Stomach smooth muscle (tissue), 2 donors: ENCODE measurements at regions not wholly inside any gene's neighbourhood (a gene's known extent, or its start where the extent isn't known, plus 50 kb on each side); places are given as distances from the start of the nearest gene placed in this dataset.

Experiments
- H3K27ac ChIP-seq: one replicate; pipeline ENCODE4 v1.7.0; 2013; ENCODE audit warnings: mild to moderate bottlenecking, low read length, inconsistent platforms
- H3K27me3 ChIP-seq, 2 donors: one replicate each; pipeline ENCODE4 v1.7.0; 2013; ENCODE audit warnings: low read length in 2 of 2; ENCODE audit not compliant: insufficient read depth in 2 of 2, control insufficient read depth in 1 of 2
- H3K36me3 ChIP-seq, 2 donors: one replicate each; pipeline ENCODE4 v1.7.0; 2013; ENCODE audit warnings: low read length in 2 of 2; ENCODE audit not compliant: control insufficient read depth in 2 of 2, insufficient read depth in 2 of 2
- H3K4me1 ChIP-seq: one replicate; pipeline ENCODE4 v1.7.0; 2013; ENCODE audit warnings: low read length; ENCODE audit not compliant: control insufficient read depth, insufficient read depth
- H3K4me3 ChIP-seq, 2 donors: one replicate each; pipeline ENCODE4 v1.7.0; 2013; ENCODE audit warnings: low read length in 2 of 2
- H3K9ac ChIP-seq, 2 donors: one replicate each; pipeline ENCODE4 v1.7.0; 2013; ENCODE audit warnings: low read length in 2 of 2, mild to moderate bottlenecking in 1 of 2
- H3K9me3 ChIP-seq, 2 donors: one replicate each; pipeline ENCODE4 v1.7.0; 2013; ENCODE audit warnings: low read length in 2 of 2; ENCODE audit not compliant: control insufficient read depth in 2 of 2
- donor health status: healthy.
- donor health status: Pancreatic carcinoma.

DNA sequence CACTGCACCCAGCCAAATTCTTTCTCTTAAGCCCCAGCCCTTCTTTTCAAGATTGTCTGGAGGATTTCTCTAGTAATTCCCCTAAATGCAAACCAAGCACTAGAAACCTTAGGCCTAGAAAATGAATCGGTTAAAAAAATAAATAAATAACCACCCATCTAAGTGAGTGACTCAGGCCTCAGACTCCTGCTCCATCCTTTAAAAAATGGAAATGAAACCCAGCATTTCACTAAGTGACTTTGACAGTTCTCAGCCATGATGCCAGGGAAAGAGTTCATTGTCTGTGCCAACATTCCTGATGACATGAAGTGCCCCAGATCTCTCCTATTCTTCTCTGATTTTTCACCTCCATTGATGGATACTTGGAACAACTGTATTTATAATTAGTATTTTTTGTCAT, 415.2 kb upstream of the DAB1 start:
- Histone ChIP-seq H3K27me3 (no peaks in the 10 kb centered on the region), H3K9ac (no peak overlapping the region), H3K36me3 (no peaks in the 10 kb centered on the region), H3K27ac (no peak overlapping the region), H3K4me3 (no peak overlapping the region), H3K9me3 (no peaks in the 10 kb centered on the region), H3K4me1 (no peaks in the 10 kb centered on the region)

DNA sequence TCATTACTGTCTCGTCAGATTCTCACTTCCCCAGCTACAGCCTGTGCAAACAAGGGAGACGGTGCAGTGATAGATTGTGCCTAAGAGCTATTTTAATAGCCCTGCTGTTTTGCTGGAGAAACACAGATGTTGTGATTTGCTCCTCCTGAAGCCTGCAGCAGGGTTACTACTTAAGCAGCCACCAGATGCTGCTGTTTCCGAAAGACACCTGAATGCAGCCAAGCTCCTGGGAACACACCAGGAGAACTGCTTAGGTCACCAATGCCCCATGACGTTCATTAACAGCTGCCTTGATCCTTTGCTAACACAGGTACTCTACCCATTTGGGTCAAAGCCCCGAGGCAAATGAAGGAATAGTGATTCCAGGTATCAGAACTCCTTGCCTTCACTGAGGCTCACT, 411.8 kb upstream of the DAB1 start:
- no peaks in the 10 kb centered on the region for H3K27me3 ChIP-seq
- H3K9ac ChIP-seq = no peak overlapping the region
- H3K4me3 ChIP-seq = no peak overlapping the region
- no peaks in the 10 kb centered on the region for H3K36me3 ChIP-seq
- no peak overlapping the region for H3K27ac ChIP-seq
- H3K4me1 ChIP-seq = no peaks in the 10 kb centered on the region
- no peaks in the 10 kb centered on the region for H3K9me3 ChIP-seq

DNA sequence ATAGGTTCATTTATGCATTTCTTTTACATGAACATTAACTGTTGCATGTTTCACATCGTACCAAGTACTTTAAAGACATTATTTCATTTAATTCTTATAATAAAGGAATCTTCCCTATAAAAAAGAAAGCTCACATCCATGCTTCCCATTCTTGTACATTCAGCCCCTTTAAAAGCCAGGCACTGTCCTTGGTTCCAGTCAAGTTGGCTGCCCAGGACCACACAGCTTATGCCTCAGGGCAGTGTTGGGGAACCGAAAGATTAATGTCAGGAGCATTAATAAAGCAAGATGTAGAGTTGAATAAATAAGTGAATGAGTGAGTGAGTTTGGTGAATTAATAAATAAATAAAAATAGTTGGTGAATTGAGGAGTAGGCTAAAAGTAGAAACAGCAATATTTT, 409.4 kb upstream of the DAB1 start:
- Histone ChIP-seq H3K4me1 (no peaks in the 10 kb centered on the region), H3K4me3 (no peak overlapping the region), H3K27ac (no peak overlapping the region), H3K9ac (no peak overlapping the region), H3K27me3 (no peaks in the 10 kb centered on the region), H3K36me3 (no peaks in the 10 kb centered on the region), H3K9me3 (no peaks in the 10 kb centered on the region)

DNA sequence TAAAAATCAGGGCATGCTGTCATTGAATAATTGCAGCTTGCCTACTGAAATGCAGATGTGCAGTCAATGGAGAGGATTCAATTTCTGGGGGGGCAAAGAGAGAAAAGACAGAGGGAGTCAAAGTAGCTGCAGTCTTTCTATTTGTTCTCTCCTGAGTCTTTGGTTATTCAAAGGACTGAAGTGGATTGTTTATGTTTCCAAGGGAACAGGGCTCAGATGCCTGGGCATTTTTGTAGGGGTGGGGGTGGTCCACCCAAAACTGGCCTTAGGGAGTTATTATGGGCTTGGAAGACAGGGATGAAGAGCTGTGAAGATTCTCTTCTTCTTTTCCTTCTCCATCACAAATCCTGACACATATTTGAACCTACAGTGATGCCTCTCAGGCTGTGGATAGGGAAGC, 408.8 kb upstream of the DAB1 start:
- H3K9me3 ChIP-seq = no peaks in the 10 kb centered on the region
- no peaks in the 10 kb centered on the region for H3K4me1 ChIP-seq
- no peak overlapping the region for H3K27ac ChIP-seq
- H3K4me3 ChIP-seq = no peak overlapping the region
- no peaks in the 10 kb centered on the region for H3K36me3 ChIP-seq
- no peak overlapping the region for H3K9ac ChIP-seq
- no peaks in the 10 kb centered on the region for H3K27me3 ChIP-seq

DNA sequence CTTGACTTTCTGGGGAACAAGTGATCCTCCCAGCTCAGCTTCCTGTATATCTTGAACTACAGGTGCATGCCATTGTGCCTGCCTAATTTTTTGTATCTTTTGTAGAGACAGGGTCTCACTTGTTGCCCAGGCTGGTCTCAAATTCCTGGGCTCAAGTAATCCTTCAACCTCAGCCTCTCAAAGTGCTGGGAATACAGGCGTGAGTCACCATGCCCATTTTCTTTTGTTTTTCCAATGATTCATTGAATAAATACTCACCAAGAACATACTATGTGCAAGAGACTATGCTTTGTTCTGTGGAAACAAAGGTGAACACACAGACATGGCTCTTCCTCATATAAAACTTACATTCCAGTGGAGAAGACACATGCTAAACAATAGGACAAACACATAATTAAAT, 407.8 kb upstream of the DAB1 start:
- no peak overlapping the region for H3K27ac ChIP-seq
- no peak overlapping the region for H3K4me3 ChIP-seq
- H3K36me3 ChIP-seq = no peaks in the 10 kb centered on the region
- no peaks in the 10 kb centered on the region for H3K27me3 ChIP-seq
- H3K9ac ChIP-seq = no peak overlapping the region
- H3K9me3 ChIP-seq = no peaks in the 10 kb centered on the region
- no peaks in the 10 kb centered on the region for H3K4me1 ChIP-seq

DNA sequence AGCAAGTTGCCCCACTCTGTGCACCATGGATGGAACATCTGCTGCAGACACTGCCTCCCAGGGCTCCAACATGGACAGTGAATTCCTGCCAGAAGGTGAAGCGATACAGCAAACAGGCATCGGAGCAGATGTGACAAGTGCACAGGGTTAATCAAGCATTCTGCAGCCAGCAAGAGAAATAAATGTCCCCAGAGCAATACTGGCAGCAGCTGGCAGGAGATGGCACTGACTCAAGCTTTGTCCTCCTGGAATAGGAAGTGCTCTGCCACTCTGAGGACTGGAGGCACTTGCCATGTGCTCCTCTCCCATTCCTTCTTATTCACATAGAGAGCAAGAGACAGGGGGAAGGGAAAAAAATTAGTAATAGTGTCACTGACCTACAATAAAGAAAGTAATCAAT, 402.7 kb upstream of the DAB1 start:
- H3K9me3 ChIP-seq = no peaks in the 10 kb centered on the region
- H3K9ac ChIP-seq = no peak overlapping the region

DNA sequence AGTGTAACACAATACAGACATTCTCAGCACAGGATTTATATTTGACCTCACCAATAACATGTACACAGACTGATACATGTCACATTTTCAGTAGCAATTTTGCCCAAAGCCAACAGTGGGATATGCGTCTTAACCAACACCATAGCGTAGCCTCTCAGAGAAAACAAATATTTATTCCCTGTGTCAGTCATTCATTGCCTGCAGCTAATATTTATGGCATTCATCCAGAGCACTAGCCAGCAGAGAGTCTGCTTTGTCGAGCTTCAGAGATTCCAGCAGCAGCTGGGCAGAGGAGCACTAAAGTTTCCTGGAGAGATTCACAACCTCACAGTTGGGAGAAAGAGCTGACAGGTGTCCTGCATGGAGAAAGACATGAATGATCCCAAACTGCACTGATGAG, 400.7 kb upstream of the DAB1 start:
- Histone ChIP-seq H3K4me3 (no peak overlapping the region), H3K4me1 (no peaks in the 10 kb centered on the region), H3K36me3 (no peaks in the 10 kb centered on the region), H3K9ac (no peak overlapping the region), H3K27ac (no peak overlapping the region), H3K9me3 (no peaks in the 10 kb centered on the region), H3K27me3 (no peaks in the 10 kb centered on the region)

More for the DNA sequence above, 402.7 kb upstream of the DAB1 start:
- no peak overlapping the region for H3K4me3 ChIP-seq
- H3K27ac ChIP-seq = no peak overlapping the region
- no peaks in the 10 kb centered on the region for H3K27me3 ChIP-seq
- H3K36me3 ChIP-seq = no peaks in the 10 kb centered on the region
- H3K4me1 ChIP-seq = no peaks in the 10 kb centered on the region

DNA sequence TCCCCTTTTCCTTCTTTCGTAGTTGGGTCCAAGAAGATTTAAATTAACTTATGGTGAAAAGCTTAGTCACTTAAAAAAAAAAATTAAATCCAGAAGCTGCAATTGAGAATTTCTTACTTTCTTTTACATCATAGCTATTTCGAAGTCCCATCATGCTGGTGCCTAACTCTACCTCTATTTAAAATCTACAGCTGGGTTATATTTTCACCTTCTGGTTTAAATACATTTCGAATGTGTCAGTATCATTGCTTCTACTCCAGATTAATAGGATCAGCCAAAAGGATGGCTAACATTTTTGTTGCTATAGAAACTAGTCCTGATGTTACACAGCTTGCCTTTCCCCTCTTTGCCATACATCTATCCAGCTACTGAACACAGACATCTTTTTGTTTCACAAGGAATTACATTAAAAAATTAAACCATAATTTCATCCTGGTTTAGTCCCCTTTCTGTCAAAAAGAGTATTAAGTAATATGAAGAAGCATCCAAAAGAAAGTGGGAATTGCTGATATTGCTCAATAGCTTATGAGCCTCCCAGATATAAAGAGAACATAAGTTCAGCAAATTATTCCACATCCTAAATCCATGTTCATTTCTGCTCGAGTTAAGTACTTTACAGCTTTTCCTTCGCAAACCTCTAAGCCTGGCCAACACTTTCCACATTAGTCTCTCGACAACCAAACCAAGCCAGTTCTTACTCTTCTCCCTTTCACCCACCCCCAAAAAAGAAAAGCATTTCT, 396.7 kb upstream of the DAB1 start:
- Histone ChIP-seq H3K9ac (no peak overlapping the region), H3K9me3 (no peaks in the 10 kb centered on the region), H3K36me3 (no peaks in the 10 kb centered on the region), H3K4me3 (no peak overlapping the region), H3K4me1 (no peaks in the 10 kb centered on the region), H3K27ac (no peak overlapping the region), H3K27me3 (no peaks in the 10 kb centered on the region)

DNA sequence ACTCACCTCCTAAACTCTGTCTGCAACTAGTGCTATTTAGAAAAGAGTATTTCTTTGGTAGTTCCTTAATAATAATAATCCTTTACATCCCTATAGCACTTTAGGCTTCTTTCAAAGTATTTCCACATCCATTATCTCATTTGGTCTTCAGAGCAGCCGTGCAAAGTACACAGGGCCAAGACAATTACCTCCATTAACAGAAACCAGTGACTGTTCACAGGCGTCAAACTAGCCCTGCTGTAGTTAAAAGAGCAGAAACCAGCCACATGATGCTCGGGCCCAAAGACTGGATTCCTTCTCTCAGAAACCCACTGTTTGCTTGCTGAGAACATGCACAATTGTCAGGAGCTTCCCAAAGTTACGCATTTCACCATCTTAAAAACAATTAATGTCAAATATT, 396.0 kb upstream of the DAB1 start:
- no peak overlapping the region for H3K9ac ChIP-seq
- H3K9me3 ChIP-seq = no peaks in the 10 kb centered on the region
- H3K4me1 ChIP-seq = no peaks in the 10 kb centered on the region
- H3K27ac ChIP-seq = no peak overlapping the region
- H3K27me3 ChIP-seq = no peaks in the 10 kb centered on the region
- no peaks in the 10 kb centered on the region for H3K36me3 ChIP-seq
- H3K4me3 ChIP-seq = no peak overlapping the region

DNA sequence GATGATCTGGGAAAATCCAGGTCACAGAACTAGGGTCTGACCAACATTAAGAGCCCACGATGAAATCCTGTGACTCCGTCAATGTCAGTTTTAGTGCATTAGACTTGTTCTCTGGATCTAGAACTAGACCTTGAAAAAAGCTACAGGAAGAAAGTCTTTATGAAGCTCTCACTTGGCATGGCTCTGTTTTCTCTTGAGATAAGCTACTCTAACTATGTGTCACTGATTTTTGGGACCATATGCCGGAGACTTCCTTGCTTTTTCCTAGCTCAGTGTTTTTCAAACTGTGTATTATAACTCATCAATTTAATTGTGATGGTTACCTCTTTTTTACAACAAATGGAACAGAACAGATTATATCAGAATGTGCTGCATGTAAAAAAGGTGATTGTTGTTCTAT, 379.7 kb upstream of the DAB1 start:
- no peak overlapping the region for H3K27ac ChIP-seq
- no peaks in the 10 kb centered on the region for H3K9me3 ChIP-seq
- no peaks in the 10 kb centered on the region for H3K4me1 ChIP-seq
- H3K36me3 ChIP-seq = no peaks in the 10 kb centered on the region
- no peak overlapping the region for H3K4me3 ChIP-seq
- H3K9ac ChIP-seq = no peak overlapping the region
- H3K27me3 ChIP-seq = no peaks in the 10 kb centered on the region

DNA sequence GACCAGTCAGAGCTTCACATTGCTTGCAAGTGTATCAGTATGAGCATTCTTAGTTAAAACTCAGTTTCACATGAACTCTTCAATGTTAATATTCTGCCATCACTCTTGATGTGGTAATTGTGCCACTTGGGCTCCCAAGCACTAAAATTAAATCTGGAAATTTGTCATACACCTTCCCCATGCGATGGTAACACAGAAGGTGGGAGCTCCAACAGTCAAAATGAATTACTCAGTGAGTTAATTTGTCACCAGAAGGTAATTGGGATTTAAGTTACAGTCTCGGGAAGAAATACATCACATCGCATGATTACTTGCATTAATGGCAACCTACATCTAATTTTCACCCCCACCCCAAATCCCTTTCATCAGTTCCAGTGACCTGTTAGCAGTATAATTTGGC, 376.5 kb upstream of the DAB1 start:
- Histone ChIP-seq H3K9me3 (no peaks in the 10 kb centered on the region), H3K27me3 (no peaks in the 10 kb centered on the region), H3K9ac (no peak overlapping the region), H3K4me3 (no peak overlapping the region), H3K36me3 (no peaks in the 10 kb centered on the region), H3K4me1 (no peaks in the 10 kb centered on the region), H3K27ac (no peak overlapping the region)
